ENCODE measurements at regions not wholly inside any gene's neighbourhood (a gene's known extent, or its start where the extent isn't known, plus 50 kb on each side); places are given as distances from the start of the nearest gene placed in this dataset.
A peak's percentile ranks its signal among the peaks of the same experiment; 100 is the strongest.

GRCh38 chr11:81870066-81870412, 863.6 kb downstream of the FAM181B start:
- POLR2A ChIA-PET, result interaction anchor here (1.0 to 1.5 kb wide), 3 partner anchors 11 to 53 kb away, joined by 3 to 4 read pairs (median 3); no protein-coding TSS in a partner anchor
- CTCF ChIA-PET (ENCODE audit: unreplicated experiment), result interaction anchor here (1.5 kb wide), 1 partner anchor 82 kb away, joined by 3 read pairs; no protein-coding TSS in a partner anchor
- intact Hi-C loops (cut with micrococcal nuclease; ENCODE audit: unreplicated experiment), result no loop called here

DNA sequence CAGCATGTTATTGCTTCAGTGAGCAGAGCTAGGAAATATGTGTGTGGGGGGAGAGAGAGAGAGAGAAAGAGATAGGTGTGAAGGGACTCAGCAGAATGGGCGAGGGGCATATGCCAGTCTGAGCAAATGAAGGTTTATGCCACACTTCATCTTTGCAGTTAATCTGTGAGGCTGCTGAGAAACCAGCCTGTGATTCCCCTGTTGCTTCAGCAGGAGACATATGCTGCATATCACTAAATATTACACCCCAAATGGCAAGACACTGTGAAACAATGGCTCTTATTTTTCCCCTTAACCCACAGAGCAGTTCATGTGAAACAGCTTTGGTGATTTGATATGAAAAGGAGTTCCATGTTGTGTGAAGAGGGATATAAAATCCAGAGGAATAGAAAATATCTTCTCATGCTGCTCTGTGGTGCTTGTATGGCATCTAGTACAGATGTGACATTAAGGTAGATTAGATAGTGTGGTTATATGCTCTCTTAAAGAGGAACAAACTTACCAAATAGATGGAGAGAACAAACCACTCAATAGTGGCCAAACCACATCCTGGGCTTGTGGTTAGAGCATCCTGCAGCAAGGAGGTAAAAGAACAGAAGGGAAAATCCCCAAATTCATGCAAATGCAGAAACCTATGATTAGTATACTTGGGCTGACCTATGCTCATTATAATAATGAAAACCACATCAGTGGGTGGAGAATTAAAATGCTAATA, 864.2 kb downstream of the FAM181B start:
- peak overlapping the region; percentile 86 for H3K27ac ChIP-seq (ENCODE audit: low read depth, low read length, poor library complexity, severe bottlenecking)

More at GRCh38 chr11:81870066-81870412, 863.6 kb downstream of the FAM181B start:
- H3K36me3 ChIP-seq (ENCODE audit: insufficient read depth, low read length), result no peaks in the 10 kb centered on the region
- no peaks in the 10 kb centered on the region for H4K20me1 ChIP-seq (ENCODE audit: insufficient read depth, low read length)
- H3K79me2 ChIP-seq (ENCODE audit: insufficient read depth, low read depth, low read length), result no peaks in the 10 kb centered on the region
- peak overlapping the region; percentile 53; the same call in 1 of the 2 replicates for H2AFZ ChIP-seq (ENCODE audit: low read length)
- TF ChIP-seq EZH2phosphoT487 (IDR thresholded peaks at IDR 0.05; ENCODE audit: borderline replicate concordance, low read depth, low read length), result no peak
- TF ChIP-seq, protein P1, sequence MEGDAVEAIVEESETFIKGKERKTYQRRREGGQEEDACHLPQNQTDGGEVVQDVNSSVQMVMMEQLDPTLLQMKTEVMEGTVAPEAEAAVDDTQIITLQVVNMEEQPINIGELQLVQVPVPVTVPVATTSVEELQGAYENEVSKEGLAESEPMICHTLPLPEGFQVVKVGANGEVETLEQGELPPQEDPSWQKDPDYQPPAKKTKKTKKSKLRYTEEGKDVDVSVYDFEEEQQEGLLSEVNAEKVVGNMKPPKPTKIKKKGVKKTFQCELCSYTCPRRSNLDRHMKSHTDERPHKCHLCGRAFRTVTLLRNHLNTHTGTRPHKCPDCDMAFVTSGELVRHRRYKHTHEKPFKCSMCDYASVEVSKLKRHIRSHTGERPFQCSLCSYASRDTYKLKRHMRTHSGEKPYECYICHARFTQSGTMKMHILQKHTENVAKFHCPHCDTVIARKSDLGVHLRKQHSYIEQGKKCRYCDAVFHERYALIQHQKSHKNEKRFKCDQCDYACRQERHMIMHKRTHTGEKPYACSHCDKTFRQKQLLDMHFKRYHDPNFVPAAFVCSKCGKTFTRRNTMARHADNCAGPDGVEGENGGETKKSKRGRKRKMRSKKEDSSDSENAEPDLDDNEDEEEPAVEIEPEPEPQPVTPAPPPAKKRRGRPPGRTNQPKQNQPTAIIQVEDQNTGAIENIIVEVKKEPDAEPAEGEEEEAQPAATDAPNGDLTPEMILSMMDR (conservative IDR thresholded peaks at IDR 0.05; ENCODE audit: low read length), result no peak
- H3K9me3 ChIP-seq (ENCODE audit: low read length), result peaks cover 12% of the 10 kb centered on the region; the same call in 1 of the 2 replicates
- peak overlapping the region; percentile 65 for H3K4me2 ChIP-seq (ENCODE audit: low read length)
- peaks cover 42% of the 10 kb centered on the region for H3K4me1 ChIP-seq (ENCODE audit: insufficient read depth, low read length, poor library complexity, severe bottlenecking)
- H3K4me3 ChIP-seq (ENCODE audit: low read depth, low read length, poor library complexity, severe bottlenecking), result peak overlapping the region; percentile 58
- H3K9me2 ChIP-seq (ENCODE audit: insufficient read depth, low read length), result no peaks in the 10 kb centered on the region
- no TSS peak for BruUV-seq (replicated peaks)
- no peak for DNase-seq (ENCODE audit: low spot score)
- peak overlapping the region; percentile 86 for H3K27ac ChIP-seq (ENCODE audit: low read depth, low read length, poor library complexity, severe bottlenecking)

More for the DNA sequence above, 864.2 kb downstream of the FAM181B start:
- no peaks in the 10 kb centered on the region for H3K36me3 ChIP-seq (ENCODE audit: insufficient read depth, low read length)
- intact Hi-C loops (cut with micrococcal nuclease; ENCODE audit: unreplicated experiment), result no loop called here
- no peaks in the 10 kb centered on the region for H4K20me1 ChIP-seq (ENCODE audit: insufficient read depth, low read length)
- no peak for TF ChIP-seq EZH2phosphoT487 (IDR thresholded peaks at IDR 0.05; ENCODE audit: borderline replicate concordance, low read depth, low read length)
- TF ChIP-seq, protein P1 (conservative IDR thresholded peaks at IDR 0.05; ENCODE audit: low read length), result no peak
- H3K9me3 ChIP-seq (ENCODE audit: low read length), result peaks cover 12% of the 10 kb centered on the region; the same call in 1 of the 2 replicates
- peaks cover 37% of the 10 kb centered on the region for H3K4me1 ChIP-seq (ENCODE audit: insufficient read depth, low read length, poor library complexity, severe bottlenecking)
- peak overlapping the region; percentile 58 for H3K4me3 ChIP-seq (ENCODE audit: low read depth, low read length, poor library complexity, severe bottlenecking)
- H3K79me2 ChIP-seq (ENCODE audit: insufficient read depth, low read depth, low read length), result no peaks in the 10 kb centered on the region
- DNase-seq (ENCODE audit: low spot score), result peak; percentile 96
- no TSS peak for BruUV-seq (replicated peaks)
- peak overlapping the region; percentile 65 for H3K4me2 ChIP-seq (ENCODE audit: low read length)
- peak overlapping the region; percentile 53; the same call in 1 of the 2 replicates for H2AFZ ChIP-seq (ENCODE audit: low read length)
- POLR2A ChIA-PET, result interaction anchor here (0.7 to 1.0 kb wide), 2 partner anchors 31 to 52 kb away, joined by 3 read pairs; no protein-coding TSS in a partner anchor
- no peaks in the 10 kb centered on the region for H3K9me2 ChIP-seq (ENCODE audit: insufficient read depth, low read length)
- CTCF ChIA-PET (ENCODE audit: unreplicated experiment), result no interaction called here
